ENCODE measurements at regions not wholly inside any gene's neighbourhood (a gene's known extent, or its start where the extent isn't known, plus 50 kb on each side); places are given as distances from the start of the nearest gene placed in this dataset.

DNA sequence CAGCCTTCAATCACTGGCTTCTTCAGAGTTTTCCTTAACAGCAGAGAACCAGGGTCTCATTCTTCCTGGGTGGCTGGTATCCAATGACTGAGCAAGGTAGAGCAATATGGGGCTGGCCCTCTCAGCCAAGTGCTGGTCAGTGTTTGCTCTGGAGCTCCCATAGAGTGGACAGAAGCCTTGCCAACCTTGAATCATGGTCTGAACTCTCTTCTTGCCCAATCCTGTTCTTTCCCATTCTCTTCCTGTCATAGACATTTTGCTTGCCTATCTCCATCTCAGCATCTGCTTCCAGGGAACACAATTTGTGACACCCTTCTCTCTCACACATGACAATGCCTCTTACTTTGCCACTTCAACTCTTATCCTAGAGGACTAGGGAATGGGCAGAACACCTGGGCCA is 245.6 kb upstream of the PEX5L start:
- Mint-ChIP-seq H3K4me1 (peaks cover 12% of the 10 kb centered on the region), H3K36me3 (no peaks in the 10 kb centered on the region), H3K27me3 (no peaks in the 10 kb centered on the region), H3K4me3 (no peak overlapping the region), H3K27ac (no peak overlapping the region), H3K9me3 (no peaks in the 10 kb centered on the region)
- DNase-seq (ENCODE audit: low spot score in 2 of 2) (no peak), ATAC-seq (ENCODE audit: low read depth) (no peak)

DNA sequence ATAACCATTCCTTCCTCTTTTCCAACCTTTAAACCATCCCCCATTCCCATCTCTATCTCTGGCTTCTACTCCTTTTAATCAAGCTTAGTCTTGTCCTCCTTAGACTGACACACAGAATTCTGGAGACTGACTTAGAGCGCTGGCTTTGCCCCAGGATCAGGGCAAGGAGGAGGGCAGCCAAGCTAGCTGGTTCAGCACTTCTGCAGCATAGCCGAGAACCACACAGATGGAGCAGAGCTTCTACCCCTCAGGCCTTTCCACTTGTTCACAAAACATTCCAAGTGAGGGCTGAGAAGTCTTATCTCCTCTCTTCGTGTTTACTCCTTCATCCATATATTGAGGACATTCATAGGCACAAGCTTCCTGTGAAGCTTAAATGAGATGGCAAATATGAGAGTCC is 246.5 kb upstream of the PEX5L start:
- Mint-ChIP-seq H3K4me1 (peaks cover 6% of the 10 kb centered on the region), H3K36me3 (no peaks in the 10 kb centered on the region), H3K4me3 (no peak overlapping the region), H3K9me3 (no peaks in the 10 kb centered on the region), H3K27ac (no peak overlapping the region), H3K27me3 (peaks cover 3% of the 10 kb centered on the region)
- no peak for ATAC-seq (ENCODE audit: low read depth)
- DNase-seq (ENCODE audit: low spot score in 2 of 2), result no peak

DNA sequence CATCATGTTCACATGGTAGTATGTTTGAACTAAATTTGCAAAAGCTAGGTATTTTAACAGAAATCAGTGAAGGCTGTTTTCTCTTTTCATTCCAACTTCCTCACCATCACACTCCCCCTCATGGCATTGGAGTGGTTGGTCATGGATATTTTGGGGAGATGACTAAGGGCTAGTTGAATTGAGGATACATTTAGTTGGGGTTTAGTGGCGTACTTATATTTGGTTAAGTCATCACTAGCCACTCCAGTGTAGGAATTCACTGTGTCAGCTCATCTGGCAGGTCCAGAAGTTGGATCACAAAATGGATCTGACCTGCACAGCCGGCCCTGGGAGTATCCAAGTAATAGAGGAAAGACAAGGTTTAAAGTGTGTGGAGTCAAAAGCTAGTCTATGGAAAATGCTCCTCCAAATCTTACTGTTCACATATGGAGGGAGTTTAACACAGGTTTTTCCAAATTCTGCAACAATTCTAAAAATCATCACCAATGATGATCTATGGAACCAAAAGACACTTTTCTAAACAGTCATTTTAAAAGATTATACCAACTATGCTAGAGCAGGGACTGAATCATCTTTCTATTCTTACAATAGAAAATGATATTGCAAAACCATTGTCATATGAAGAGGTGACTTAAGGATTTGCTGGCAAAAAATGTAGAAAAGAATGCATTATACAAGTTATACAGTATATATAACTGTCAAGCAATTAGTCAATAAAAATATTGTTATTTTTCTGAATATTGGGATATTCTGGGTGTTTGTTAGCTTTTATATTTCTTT is 247.8 kb upstream of the PEX5L start:
- Mint-ChIP-seq H3K9me3 (no peaks in the 10 kb centered on the region), H3K4me3 (no peak overlapping the region), H3K27ac (no peak overlapping the region), H3K4me1 (no peaks in the 10 kb centered on the region), H3K36me3 (no peaks in the 10 kb centered on the region), H3K27me3 (peaks cover 3% of the 10 kb centered on the region)
- DNase-seq (ENCODE audit: low spot score in 2 of 2), result no peak
- no peak for ATAC-seq (ENCODE audit: low read depth)

DNA sequence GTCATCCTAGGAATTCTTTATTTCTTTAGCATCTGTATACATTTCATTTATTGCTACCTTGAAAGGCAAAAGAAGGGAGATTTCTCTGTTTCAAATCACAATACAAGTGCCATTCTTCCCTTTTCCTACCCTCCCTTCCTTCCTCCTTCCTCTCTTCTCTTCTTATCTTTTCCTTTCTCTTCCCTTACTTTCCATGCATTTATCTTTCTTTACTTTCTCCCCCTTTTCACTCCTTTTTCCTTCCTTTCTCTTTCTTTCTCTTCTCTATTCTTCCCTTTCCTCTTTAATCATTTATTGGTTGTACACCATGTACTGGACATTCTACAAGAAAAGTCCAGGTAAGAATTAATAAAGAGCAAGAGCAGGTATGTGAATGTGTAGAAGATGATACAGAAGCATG is 251.0 kb upstream of the PEX5L start:
- Mint-ChIP-seq H3K27me3 (peaks cover 3% of the 10 kb centered on the region), H3K27ac (no peak overlapping the region), H3K9me3 (no peaks in the 10 kb centered on the region), H3K36me3 (no peaks in the 10 kb centered on the region), H3K4me3 (no peak overlapping the region), H3K4me1 (no peaks in the 10 kb centered on the region)
- ATAC-seq (ENCODE audit: low read depth), result no peak
- DNase-seq (ENCODE audit: low spot score in 2 of 2), result no peak

DNA sequence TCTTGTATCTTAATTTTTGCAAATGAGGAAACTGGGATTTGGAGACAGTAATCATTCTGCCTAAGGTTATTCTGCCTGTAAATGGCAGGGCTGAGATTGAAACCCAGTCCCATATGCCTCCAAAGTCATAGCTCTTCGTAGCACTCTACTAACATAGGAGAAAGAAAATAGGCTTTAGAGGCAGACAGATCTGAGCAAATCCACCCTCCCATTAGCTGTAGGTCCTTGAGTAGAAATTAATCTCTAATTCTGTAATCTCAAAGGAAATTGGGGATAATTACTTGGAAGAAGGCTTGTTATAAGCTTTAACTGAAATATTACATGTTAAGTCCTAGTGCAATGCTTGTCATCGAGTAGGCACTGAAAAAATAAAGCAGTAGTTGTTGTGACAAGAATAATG is 252.1 kb upstream of the PEX5L start:
- H3K27me3 Mint-ChIP-seq, result peaks cover 3% of the 10 kb centered on the region
- H3K4me1 Mint-ChIP-seq, result no peaks in the 10 kb centered on the region
- no peak overlapping the region for H3K4me3 Mint-ChIP-seq

DNA sequence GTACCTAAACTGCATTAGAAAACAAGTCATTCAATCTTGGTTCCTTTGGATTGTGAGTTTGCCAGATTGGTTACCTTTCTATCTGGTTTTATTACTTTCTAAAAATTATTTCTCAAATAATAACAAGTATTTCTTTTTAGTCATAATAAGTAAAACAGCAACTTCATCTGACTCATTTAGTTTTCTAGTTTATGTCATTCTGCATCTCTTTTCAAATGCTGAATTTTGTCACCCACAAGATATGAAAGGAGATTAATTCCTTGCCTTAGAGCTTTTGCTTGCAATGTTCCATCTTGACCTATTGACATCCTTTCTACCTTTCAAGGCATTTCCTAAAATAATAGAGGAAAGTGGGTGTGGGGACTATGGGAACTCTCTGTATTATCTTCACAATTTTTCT is 253.6 kb upstream of the PEX5L start:
- Mint-ChIP-seq H3K36me3 (no peaks in the 10 kb centered on the region), H3K9me3 (no peaks in the 10 kb centered on the region), H3K4me3 (no peak overlapping the region), H3K27me3 (peaks cover 3% of the 10 kb centered on the region), H3K27ac (no peak overlapping the region), H3K4me1 (no peaks in the 10 kb centered on the region)
- DNase-seq (ENCODE audit: low spot score in 2 of 2), result no peak
- no peak for ATAC-seq (ENCODE audit: low read depth)

More for the DNA sequence above, 252.1 kb upstream of the PEX5L start:
- no peak for ATAC-seq (ENCODE audit: low read depth)
- no peaks in the 10 kb centered on the region for H3K36me3 Mint-ChIP-seq
- DNase-seq (ENCODE audit: low spot score in 2 of 2), result no peak
- no peaks in the 10 kb centered on the region for H3K9me3 Mint-ChIP-seq
- H3K27ac Mint-ChIP-seq, result no peak overlapping the region

DNA sequence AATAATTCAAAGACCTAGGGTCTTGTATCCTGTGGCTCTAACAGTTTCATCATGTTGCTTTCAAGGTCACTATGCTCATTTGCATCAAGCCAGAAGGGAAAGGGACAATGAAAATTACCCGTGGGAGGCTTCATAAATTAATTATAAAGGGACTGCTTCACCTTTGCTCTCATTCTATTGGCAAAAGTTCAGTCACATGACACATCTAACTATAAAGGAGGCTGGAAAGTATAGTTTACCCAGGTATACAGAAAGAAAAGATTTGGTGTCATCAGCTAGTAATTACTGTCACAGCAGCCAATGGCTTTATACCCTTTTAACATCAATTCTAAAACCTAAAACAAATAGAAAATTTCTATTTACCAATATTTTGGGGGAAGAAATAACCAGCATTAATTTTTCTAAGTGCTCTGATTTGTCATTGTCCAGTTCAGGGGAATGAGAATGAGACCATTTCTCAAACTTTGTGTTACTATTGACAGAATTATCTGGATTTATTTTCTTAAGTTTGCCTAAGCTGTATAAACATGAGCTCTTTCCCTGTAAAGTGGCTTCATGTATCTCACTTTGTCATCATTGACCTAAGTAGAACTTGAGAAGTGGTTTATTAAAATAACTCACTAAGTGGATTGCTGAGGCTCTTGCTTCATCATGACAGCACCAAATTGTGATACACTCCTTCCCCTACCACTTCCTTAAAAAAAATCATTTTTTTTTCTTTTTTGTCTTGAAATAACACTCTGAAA is 257.7 kb upstream of the PEX5L start:
- Mint-ChIP-seq H3K4me3 (no peak overlapping the region), H3K4me1 (no peaks in the 10 kb centered on the region), H3K36me3 (no peaks in the 10 kb centered on the region), H3K27ac (no peak overlapping the region), H3K9me3 (no peaks in the 10 kb centered on the region), H3K27me3 (peaks cover 5% of the 10 kb centered on the region)
- no peak for ATAC-seq (ENCODE audit: low read depth)
- DNase-seq (ENCODE audit: low spot score in 2 of 2), result no peak

DNA sequence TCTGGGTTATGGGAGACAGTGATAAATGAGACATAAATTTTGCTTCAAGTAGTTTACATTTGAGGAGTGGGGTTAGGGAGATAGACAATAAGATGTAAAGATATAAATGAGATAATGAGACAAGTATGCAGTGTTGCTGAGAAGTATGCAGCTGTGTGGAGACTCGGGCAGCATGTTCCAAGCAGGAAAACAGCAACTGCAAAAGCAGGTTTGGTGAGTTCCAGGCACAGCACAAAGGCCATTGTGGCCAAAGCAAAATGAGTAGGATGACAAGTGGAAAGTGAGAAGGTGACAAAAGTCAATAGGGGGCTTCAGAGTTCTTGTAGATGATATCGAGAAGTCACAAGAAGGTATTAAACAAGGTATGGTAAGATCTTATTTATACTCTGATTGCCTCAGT is 259.1 kb upstream of the PEX5L start:
- DNase-seq (ENCODE audit: low spot score in 2 of 2), result no peak
- no peaks in the 10 kb centered on the region for H3K4me1 Mint-ChIP-seq
- no peak overlapping the region for H3K4me3 Mint-ChIP-seq
- no peaks in the 10 kb centered on the region for H3K9me3 Mint-ChIP-seq
- no peak overlapping the region for H3K27ac Mint-ChIP-seq
- no peak for ATAC-seq (ENCODE audit: low read depth)
- H3K27me3 Mint-ChIP-seq, result peaks cover 9% of the 10 kb centered on the region
- H3K36me3 Mint-ChIP-seq, result no peaks in the 10 kb centered on the region

DNA sequence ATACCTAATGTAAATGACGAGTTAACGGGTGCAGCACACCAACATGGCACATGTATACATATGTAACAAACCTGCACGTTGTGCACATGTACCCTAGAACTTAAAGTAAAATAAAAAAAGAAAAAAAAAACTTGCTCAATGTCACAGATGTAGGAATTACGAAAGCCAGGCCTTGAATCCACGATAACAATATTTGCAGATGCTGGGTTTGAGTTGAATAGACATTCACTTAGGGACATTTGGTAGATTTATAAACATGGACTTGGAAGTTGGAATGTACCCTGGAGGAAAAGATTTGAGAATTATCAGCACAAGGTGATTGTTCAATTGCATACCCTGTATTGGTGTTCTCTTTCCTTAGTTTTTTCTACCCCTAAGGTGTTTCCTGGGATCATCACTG is 260.2 kb upstream of the PEX5L start:
- no peak overlapping the region for H3K27ac Mint-ChIP-seq
- no peaks in the 10 kb centered on the region for H3K4me1 Mint-ChIP-seq
- H3K9me3 Mint-ChIP-seq, result no peaks in the 10 kb centered on the region
- no peaks in the 10 kb centered on the region for H3K36me3 Mint-ChIP-seq
- no peak for ATAC-seq (ENCODE audit: low read depth)
- peaks cover 11% of the 10 kb centered on the region for H3K27me3 Mint-ChIP-seq
- H3K4me3 Mint-ChIP-seq, result no peak overlapping the region
- no peak for DNase-seq (ENCODE audit: low spot score in 2 of 2)

DNA sequence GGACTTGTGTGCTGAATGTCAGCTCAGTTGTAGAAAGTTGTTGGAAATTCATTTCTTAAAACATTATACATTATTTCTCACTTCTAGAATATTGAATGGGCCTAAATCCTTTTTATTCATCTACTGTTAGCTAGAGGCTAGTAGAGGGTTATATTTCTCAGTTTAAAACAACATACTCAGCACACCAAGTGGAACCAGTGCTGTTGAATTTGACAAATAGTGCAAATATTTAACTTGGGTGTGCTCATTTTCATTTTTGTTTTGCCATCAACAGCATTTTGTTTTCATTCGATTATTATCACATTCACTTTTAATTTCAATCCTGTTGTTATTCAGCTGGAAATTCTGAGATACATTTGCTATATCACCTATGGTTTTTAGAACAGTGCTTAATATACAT is 269.4 kb upstream of the PEX5L start:
- no peak overlapping the region for H3K27ac Mint-ChIP-seq
- no peak overlapping the region for H3K4me3 Mint-ChIP-seq
- no peaks in the 10 kb centered on the region for H3K9me3 Mint-ChIP-seq
- H3K27me3 Mint-ChIP-seq, result peaks cover 9% of the 10 kb centered on the region
- H3K36me3 Mint-ChIP-seq, result no peaks in the 10 kb centered on the region
- ATAC-seq (ENCODE audit: low read depth), result no peak
- no peaks in the 10 kb centered on the region for H3K4me1 Mint-ChIP-seq
- DNase-seq (ENCODE audit: low spot score in 2 of 2), result no peak

DNA sequence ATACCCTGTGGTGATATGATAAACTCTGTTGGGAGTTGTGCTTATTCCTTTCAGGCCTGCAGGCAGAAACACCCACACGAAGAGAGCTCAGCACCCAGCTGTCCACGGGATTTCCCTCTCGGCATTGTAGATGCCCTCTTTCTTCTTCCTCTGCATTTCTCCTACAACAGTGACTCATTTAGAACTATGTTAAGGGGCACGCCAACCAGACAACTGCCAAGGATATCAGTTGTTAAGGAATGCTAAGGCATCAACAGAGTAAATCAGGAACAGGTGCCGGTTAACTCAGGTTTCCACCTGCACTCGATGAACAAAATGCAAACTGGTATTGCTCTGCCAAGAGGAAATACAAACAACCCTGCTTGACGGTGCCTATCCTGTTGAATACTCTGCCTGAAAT is 270.0 kb upstream of the PEX5L start:
- Mint-ChIP-seq H3K27me3 (peaks cover 7% of the 10 kb centered on the region), H3K27ac (no peak overlapping the region), H3K4me1 (no peaks in the 10 kb centered on the region), H3K4me3 (no peak overlapping the region), H3K36me3 (no peaks in the 10 kb centered on the region), H3K9me3 (no peaks in the 10 kb centered on the region)
- DNase-seq (ENCODE audit: low spot score in 2 of 2), result no peak
- no peak for ATAC-seq (ENCODE audit: low read depth)

DNA sequence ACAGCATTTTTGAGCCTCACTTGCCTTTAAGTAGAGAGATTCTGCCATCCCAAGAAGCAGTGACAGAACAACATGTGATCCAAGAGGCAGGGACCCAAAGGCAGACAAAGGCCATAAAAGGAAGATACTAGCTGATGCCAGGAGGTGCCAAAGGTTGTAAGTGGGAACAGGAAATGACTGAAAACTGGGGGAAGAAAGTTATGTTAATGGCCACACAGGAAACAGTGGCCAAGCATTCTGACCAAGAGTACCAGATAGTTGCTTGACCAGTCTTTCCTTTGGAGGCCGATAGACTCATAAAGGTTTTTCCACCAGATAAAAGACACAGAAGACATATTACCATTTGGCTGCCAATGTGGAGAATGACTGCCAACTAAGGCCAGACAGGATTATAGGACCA is 274.5 kb upstream of the PEX5L start:
- ATAC-seq (ENCODE audit: low read depth) (no peak), DNase-seq (ENCODE audit: low spot score in 2 of 2) (no peak)
- H3K27me3 Mint-ChIP-seq, result peaks cover 5% of the 10 kb centered on the region
- H3K4me3 Mint-ChIP-seq, result no peak overlapping the region
- H3K36me3 Mint-ChIP-seq, result no peaks in the 10 kb centered on the region
- no peaks in the 10 kb centered on the region for H3K4me1 Mint-ChIP-seq
- no peak overlapping the region for H3K27ac Mint-ChIP-seq
- H3K9me3 Mint-ChIP-seq, result no peaks in the 10 kb centered on the region

DNA sequence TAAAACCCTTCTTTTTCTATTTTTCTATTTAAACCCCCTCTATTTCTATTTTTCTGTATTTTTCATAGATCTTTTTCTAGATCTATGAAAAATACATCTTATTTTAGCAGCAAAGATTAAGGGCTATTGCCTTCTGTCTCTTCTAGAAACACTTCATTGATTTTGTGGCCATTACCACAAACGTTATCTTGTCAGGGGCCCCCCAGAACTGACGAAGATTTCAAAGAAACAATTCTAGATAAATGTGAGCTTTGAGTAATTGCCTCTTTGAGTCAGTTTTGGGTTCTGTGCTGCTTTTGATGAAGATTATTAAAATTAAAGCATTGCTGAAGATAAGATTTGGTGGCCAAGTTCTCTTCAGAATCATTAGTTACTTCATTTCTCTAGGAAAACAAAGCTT is 279.6 kb upstream of the PEX5L start:
- no peak for ATAC-seq (ENCODE audit: low read depth)
- no peak for DNase-seq (ENCODE audit: low spot score in 2 of 2)
- Mint-ChIP-seq H3K36me3 (no peaks in the 10 kb centered on the region), H3K4me1 (no peaks in the 10 kb centered on the region), H3K4me3 (no peak overlapping the region), H3K27ac (no peak overlapping the region), H3K9me3 (no peaks in the 10 kb centered on the region), H3K27me3 (no peaks in the 10 kb centered on the region)

DNA sequence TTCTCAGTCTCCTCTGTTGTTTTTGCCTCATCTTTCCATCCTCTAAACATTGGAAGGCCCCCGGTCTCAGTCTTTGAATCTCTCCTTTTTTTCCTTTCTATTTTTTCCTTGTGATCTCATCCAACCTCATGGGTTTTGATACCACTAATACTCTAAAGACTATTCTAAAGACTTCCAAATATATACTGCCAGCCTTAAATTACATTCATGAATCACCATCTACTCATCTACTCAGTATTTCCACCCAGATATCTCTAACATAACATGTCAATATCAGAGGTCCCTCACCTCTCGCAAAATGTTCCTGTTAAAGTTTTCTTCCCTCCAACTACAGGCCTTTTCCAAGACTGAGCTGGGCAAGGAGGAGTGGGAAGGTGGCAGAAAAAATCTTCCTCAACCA is 282.5 kb upstream of the TTC14 start:
- H3K4me3 Mint-ChIP-seq, result no peak overlapping the region
- H3K4me1 Mint-ChIP-seq, result no peaks in the 10 kb centered on the region
- H3K36me3 Mint-ChIP-seq, result no peaks in the 10 kb centered on the region
- H3K9me3 Mint-ChIP-seq, result no peaks in the 10 kb centered on the region
- no peak overlapping the region for H3K27ac Mint-ChIP-seq
- DNase-seq (ENCODE audit: low spot score in 2 of 2) (no peak), ATAC-seq (ENCODE audit: low read depth) (no peak)
- H3K27me3 Mint-ChIP-seq, result no peaks in the 10 kb centered on the region

DNA sequence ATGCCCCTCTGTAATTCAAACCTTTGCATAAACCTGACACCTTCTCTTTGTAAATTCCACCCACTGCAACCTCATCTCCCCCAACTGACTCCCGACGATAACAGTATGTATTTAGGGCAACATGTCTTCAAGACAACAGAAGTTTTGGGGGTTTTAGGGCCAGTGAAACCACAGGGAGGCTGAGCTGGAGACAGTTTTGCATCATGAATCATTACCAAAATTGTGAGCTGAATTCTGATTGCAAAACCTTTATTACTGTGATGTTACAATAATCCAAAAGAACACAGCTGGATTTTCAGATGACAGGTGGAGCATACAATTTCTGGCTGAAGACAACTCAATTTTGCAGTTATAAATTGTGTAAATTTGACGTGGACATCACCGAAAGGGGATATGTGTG is 281.3 kb upstream of the TTC14 start:
- H3K4me1 Mint-ChIP-seq, result no peaks in the 10 kb centered on the region
- no peaks in the 10 kb centered on the region for H3K36me3 Mint-ChIP-seq
- no peak overlapping the region for H3K4me3 Mint-ChIP-seq
- H3K9me3 Mint-ChIP-seq, result no peaks in the 10 kb centered on the region
- H3K27me3 Mint-ChIP-seq, result no peaks in the 10 kb centered on the region
- ATAC-seq (ENCODE audit: low read depth) (no peak), DNase-seq (ENCODE audit: low spot score in 2 of 2) (no peak)
- H3K27ac Mint-ChIP-seq, result no peak overlapping the region

Data from memory B cell (primary cell).